ENCODE measurements at regions not wholly inside any gene's neighbourhood (a gene's known extent, or its start where the extent isn't known, plus 50 kb on each side); places are given as distances from the start of the nearest gene placed in this dataset.

GRCh38 chr17:74040291-74040690 is 163.2 kb upstream of the RPL38 start:
- H3K9ac ChIP-seq (ENCODE audit: low read length), result no peak overlapping the region
- no peaks in the 10 kb centered on the region for H3K79me2 ChIP-seq (ENCODE audit: low read length)
- ATAC-seq (no peak), DNase-seq (no peak)
- no peaks in the 10 kb centered on the region for H4K20me1 ChIP-seq (ENCODE audit: low read length)
- H3K9me2 ChIP-seq (replicated peaks; ENCODE audit: low read length), result no peaks in the 10 kb centered on the region
- TF ChIP-seq CTCF (conservative IDR thresholded peaks at IDR 0.05; ENCODE audit: low read depth, low read length) (no peak), EZH2 (IDR thresholded peaks at IDR 0.05; ENCODE audit: low read length, unreplicated experiment) (no peak), EZH2phosphoT487 (IDR thresholded peaks at IDR 0.05; ENCODE audit: borderline replicate concordance, low read length) (no peak)
- no peak overlapping the region for H2AFZ ChIP-seq (ENCODE audit: low read length)
- no TSS peak for BruUV-seq (replicated peaks)
- no peaks in the 10 kb centered on the region for H3K36me3 ChIP-seq (ENCODE audit: low read depth, low read length)
- H3K9me3 ChIP-seq (ENCODE audit: low read length), result no peaks in the 10 kb centered on the region
- intact Hi-C loops (cut with micrococcal nuclease), result no loop called here
- H3K4me1 ChIP-seq (ENCODE audit: insufficient read depth, low read length), result peaks cover 19% of the 10 kb centered on the region
- POLR2A ChIA-PET (ENCODE audit: unreplicated experiment), result no interaction called here
- H3K4me2 ChIP-seq (ENCODE audit: low read length), result no peak overlapping the region
- no peaks in the 10 kb centered on the region for H3F3A ChIP-seq (ENCODE audit: low read length, unreplicated experiment)
- no peak overlapping the region for H3K27ac ChIP-seq (ENCODE audit: low read length)
- CTCF ChIA-PET, result no interaction called here
- H3K27me3 ChIP-seq (ENCODE audit: low read length), result peaks cover 23% of the 10 kb centered on the region
- H3K4me3 ChIP-seq (ENCODE audit: low read length), result no peak overlapping the region

GRCh38 chr17:74040729-74041128 is 162.7 kb upstream of the RPL38 start:
- Histone ChIP-seq H3K9me2 (replicated peaks; ENCODE audit: low read length) (no peaks in the 10 kb centered on the region), H3K27ac (ENCODE audit: low read length) (no peak overlapping the region), H3F3A (ENCODE audit: low read length, unreplicated experiment) (no peaks in the 10 kb centered on the region), H2AFZ (ENCODE audit: low read length) (no peak overlapping the region), H3K9ac (ENCODE audit: low read length) (no peak overlapping the region), H4K20me1 (ENCODE audit: low read length) (no peaks in the 10 kb centered on the region), H3K4me1 (ENCODE audit: insufficient read depth, low read length) (peaks cover 19% of the 10 kb centered on the region), H3K79me2 (ENCODE audit: low read length) (no peaks in the 10 kb centered on the region), H3K9me3 (ENCODE audit: low read length) (no peaks in the 10 kb centered on the region), H3K4me2 (ENCODE audit: low read length) (no peak overlapping the region), H3K36me3 (ENCODE audit: low read depth, low read length) (no peaks in the 10 kb centered on the region), H3K27me3 (ENCODE audit: low read length) (peaks cover 22% of the 10 kb centered on the region), H3K4me3 (ENCODE audit: low read length) (no peak overlapping the region)
- BruUV-seq (replicated peaks), result no TSS peak
- intact Hi-C loops (cut with micrococcal nuclease), result no loop called here
- TF ChIP-seq CTCF (conservative IDR thresholded peaks at IDR 0.05; ENCODE audit: low read depth, low read length), result no peak
- no peak for TF ChIP-seq EZH2 (IDR thresholded peaks at IDR 0.05; ENCODE audit: low read length, unreplicated experiment)
- no peak for TF ChIP-seq EZH2phosphoT487 (IDR thresholded peaks at IDR 0.05; ENCODE audit: borderline replicate concordance, low read length)
- no peak for ATAC-seq
- POLR2A ChIA-PET (ENCODE audit: unreplicated experiment), result no interaction called here
- CTCF ChIA-PET, result no interaction called here
- no peak for DNase-seq

- Histone ChIP-seq H3F3A (ENCODE audit: low read length, unreplicated experiment) (no peaks in the 10 kb centered on the region), H4K20me1 (ENCODE audit: low read length) (no peaks in the 10 kb centered on the region), H3K4me3 (ENCODE audit: low read length) (no peak overlapping the region), H3K4me2 (ENCODE audit: low read length) (peak overlapping the region; percentile 40), H3K27me3 (ENCODE audit: low read length) (peaks cover 19% of the 10 kb centered on the region), H3K9ac (ENCODE audit: low read length) (no peak overlapping the region), H3K27ac (ENCODE audit: low read length) (no peak overlapping the region; the same call in 1 of the 2 replicates), H2AFZ (ENCODE audit: low read length) (no peak overlapping the region), H3K9me2 (replicated peaks; ENCODE audit: low read length) (no peaks in the 10 kb centered on the region), H3K4me1 (ENCODE audit: insufficient read depth, low read length) (peaks cover 19% of the 10 kb centered on the region), H3K36me3 (ENCODE audit: low read depth, low read length) (no peaks in the 10 kb centered on the region), H3K9me3 (ENCODE audit: low read length) (no peaks in the 10 kb centered on the region), H3K79me2 (ENCODE audit: low read length) (no peaks in the 10 kb centered on the region)
- BruUV-seq (replicated peaks), result no TSS peak
- ChIA-PET CTCF (interaction anchor here (1.1 kb wide), 1 partner anchor 158 kb away, joined by 4 read pairs; no protein-coding TSS in a partner anchor), POLR2A (ENCODE audit: unreplicated experiment) (interaction anchor here (0.6 to 0.8 kb wide), 2 partner anchors 8 to 14 kb away, joined by 4 to 5 read pairs; no protein-coding TSS in a partner anchor)
- no peak for ATAC-seq
- TF ChIP-seq EZH2 (IDR thresholded peaks at IDR 0.05; ENCODE audit: low read length, unreplicated experiment) (no peak), EZH2phosphoT487 (IDR thresholded peaks at IDR 0.05; ENCODE audit: borderline replicate concordance, low read length) (no peak), CTCF (conservative IDR thresholded peaks at IDR 0.05; ENCODE audit: low read depth, low read length) (no peak)
- intact Hi-C loops (cut with micrococcal nuclease), result no loop called here
- DNase-seq, result no peak
These were observed 161.4 kb upstream of the RPL38 start for GRCh38 chr17:74041869-74042640.

Measured in PC-3 (cell line).